PC-3 (cell line): ENCODE measurements at regions not wholly inside any gene's neighbourhood (a gene's known extent, or its start where the extent isn't known, plus 50 kb on each side); places are given as distances from the start of the nearest gene placed in this dataset.

Source experiments
- EZH2 ChIP-seq: fragments of 300-600 bp; sonication (generic); IDR thresholded peaks from one replicate; pipeline ENCODE4 v1.6.1; 2017; ENCODE audit warnings: antibody characterized with exemption, mild to moderate bottlenecking, low read length; ENCODE audit not compliant: unreplicated experiment
- EZH2phosphoT487 ChIP-seq: fragments of 300-600 bp; sonication (generic); IDR thresholded peaks from 2 replicates; pipeline ENCODE4 v1.6.1; 2018; ENCODE audit warnings: mild to moderate bottlenecking, antibody characterized with exemption, low read length, borderline replicate concordance
- TF ChIP-seq, protein P1 (sequence below): fragments of 300-600 bp; sonication (generic); conservative IDR thresholded peaks from 2 replicates; pipeline ENCODE4 v1.5.1; 2017; ENCODE audit warnings: antibody characterized with exemption, low read depth, mild to moderate bottlenecking, low read length

DNA sequence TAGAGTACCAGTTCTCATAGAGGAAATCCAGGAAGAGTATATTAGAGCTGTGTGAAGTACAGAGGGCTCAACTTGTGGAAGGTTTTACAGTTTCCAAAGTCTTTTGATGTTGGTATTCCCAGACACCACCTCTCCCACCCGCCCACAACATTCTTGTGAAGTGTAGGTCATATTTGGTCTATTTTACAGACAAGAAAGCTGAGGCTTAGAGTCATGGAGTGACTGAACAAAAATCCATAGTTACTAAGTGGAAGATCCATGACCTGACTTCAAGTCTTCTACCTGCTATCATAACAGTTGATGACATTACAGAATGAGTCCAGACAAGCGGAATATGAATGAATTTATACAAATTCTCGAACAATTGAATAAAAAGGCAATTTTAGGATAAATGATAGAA, 187.1 kb upstream of the RPS23 start:
- TF ChIP-seq, protein P1, sequence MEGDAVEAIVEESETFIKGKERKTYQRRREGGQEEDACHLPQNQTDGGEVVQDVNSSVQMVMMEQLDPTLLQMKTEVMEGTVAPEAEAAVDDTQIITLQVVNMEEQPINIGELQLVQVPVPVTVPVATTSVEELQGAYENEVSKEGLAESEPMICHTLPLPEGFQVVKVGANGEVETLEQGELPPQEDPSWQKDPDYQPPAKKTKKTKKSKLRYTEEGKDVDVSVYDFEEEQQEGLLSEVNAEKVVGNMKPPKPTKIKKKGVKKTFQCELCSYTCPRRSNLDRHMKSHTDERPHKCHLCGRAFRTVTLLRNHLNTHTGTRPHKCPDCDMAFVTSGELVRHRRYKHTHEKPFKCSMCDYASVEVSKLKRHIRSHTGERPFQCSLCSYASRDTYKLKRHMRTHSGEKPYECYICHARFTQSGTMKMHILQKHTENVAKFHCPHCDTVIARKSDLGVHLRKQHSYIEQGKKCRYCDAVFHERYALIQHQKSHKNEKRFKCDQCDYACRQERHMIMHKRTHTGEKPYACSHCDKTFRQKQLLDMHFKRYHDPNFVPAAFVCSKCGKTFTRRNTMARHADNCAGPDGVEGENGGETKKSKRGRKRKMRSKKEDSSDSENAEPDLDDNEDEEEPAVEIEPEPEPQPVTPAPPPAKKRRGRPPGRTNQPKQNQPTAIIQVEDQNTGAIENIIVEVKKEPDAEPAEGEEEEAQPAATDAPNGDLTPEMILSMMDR = no peak
- TF ChIP-seq EZH2phosphoT487 = no peak
- no peak for TF ChIP-seq EZH2
